GM23248 (cell line): ENCODE measurements at regions not wholly inside any gene's neighbourhood (a gene's known extent, or its start where the extent isn't known, plus 50 kb on each side); places are given as distances from the start of the nearest gene placed in this dataset.

Experiments
- EZH2 ChIP-seq: fragments of 200-600 bp; sonication (generic); IDR thresholded peaks from 2 replicates; pipeline ENCODE4 v1.6.1; 2018; ENCODE audit warnings: antibody characterized with exemption, mild to moderate bottlenecking; ENCODE audit not compliant: insufficient read depth, poor library complexity, severe bottlenecking
- EZH2phosphoT487 ChIP-seq: fragments of 200-600 bp; sonication (generic); IDR thresholded peaks from 2 replicates; pipeline ENCODE4 v1.6.1; 2018; ENCODE audit warnings: antibody characterized with exemption, moderate library complexity, mild to moderate bottlenecking, low read depth; ENCODE audit not compliant: insufficient read depth

GRCh38 chr11:97461044-97461880 is 1071.4 kb downstream of the JRKL start:
- TF ChIP-seq EZH2phosphoT487 = no peak
- no peak for TF ChIP-seq EZH2
